ENCODE measurements at regions not wholly inside any gene's neighbourhood (a gene's known extent, or its start where the extent isn't known, plus 50 kb on each side); places are given as distances from the start of the nearest gene placed in this dataset.

GRCh38 chr12:71303199-71303598 lies 136.4 kb upstream of the LGR5 start:
- Histone ChIP-seq H3K27ac (no peak overlapping the region), H3K27me3 (no peaks in the 10 kb centered on the region), H3K36me3 (no peaks in the 10 kb centered on the region), H3K4me3 (replicated peaks in 1 of 3) (no peak overlapping the region), H3K4me1 (no peaks in the 10 kb centered on the region), H3K9me3 (no peaks in the 10 kb centered on the region)
- DNase-seq: no peak
- intact Hi-C loops (cut with DNase I): no loop called here
- no peak for TF ChIP-seq POLR2A (IDR thresholded peaks at IDR 0.05)
- TF ChIP-seq, protein P1, sequence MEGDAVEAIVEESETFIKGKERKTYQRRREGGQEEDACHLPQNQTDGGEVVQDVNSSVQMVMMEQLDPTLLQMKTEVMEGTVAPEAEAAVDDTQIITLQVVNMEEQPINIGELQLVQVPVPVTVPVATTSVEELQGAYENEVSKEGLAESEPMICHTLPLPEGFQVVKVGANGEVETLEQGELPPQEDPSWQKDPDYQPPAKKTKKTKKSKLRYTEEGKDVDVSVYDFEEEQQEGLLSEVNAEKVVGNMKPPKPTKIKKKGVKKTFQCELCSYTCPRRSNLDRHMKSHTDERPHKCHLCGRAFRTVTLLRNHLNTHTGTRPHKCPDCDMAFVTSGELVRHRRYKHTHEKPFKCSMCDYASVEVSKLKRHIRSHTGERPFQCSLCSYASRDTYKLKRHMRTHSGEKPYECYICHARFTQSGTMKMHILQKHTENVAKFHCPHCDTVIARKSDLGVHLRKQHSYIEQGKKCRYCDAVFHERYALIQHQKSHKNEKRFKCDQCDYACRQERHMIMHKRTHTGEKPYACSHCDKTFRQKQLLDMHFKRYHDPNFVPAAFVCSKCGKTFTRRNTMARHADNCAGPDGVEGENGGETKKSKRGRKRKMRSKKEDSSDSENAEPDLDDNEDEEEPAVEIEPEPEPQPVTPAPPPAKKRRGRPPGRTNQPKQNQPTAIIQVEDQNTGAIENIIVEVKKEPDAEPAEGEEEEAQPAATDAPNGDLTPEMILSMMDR (IDR thresholded peaks at IDR 0.05): no peak

DNA sequence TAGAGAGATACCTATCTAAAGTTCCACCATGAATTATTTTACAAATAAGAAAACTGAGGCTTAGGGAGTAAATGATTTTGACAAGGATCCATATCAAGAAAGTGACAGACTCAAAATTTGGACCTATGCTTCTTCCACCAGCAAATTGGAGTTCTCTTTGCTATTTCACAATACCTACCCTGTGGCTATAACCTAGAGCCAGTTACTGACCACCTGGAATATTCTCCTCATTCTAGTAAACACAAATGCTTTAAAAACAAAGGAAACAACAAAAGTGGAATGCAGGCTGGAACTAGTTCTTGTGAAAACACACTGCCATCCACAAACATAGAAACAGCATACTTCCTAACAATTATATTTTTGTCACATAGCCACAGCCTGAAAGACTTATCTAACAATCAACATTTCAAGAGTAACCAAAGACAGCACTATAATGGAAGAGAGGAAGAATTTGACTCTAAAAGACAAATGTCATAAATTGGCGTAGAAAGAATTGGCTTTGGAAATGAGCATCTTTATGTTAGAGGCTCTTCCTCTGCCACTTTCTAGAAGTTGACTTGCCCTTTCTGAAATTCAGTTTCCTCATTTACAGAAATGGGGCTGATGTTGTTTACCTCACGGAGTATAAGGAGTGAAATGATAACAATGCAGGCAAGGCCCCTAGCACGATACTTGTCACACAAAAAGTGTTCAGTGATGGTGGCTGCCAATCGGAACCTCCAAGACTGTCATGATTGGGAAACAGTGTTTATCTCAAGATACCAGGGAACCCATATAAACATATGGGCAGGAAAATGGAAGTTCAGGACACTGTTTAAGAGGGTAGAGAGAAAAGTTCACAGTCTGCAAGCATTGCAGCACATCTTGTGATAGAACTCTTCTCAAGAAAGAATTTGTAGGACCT lies 138.6 kb upstream of the LGR5 start:
- intact Hi-C loops (cut with DNase I): no loop called here
- H3K27ac ChIP-seq: no peak overlapping the region
- DNase-seq: no peak
- peaks cover 0 to 5% of the 10 kb centered on the region in 2 donors for H3K4me1 ChIP-seq
- TF ChIP-seq, protein P1 (IDR thresholded peaks at IDR 0.05): no peak
- TF ChIP-seq POLR2A (IDR thresholded peaks at IDR 0.05): no peak
- no peaks in the 10 kb centered on the region for H3K36me3 ChIP-seq
- H3K4me3 ChIP-seq (replicated peaks in 1 of 3): no peak overlapping the region
- H3K27me3 ChIP-seq: no peaks in the 10 kb centered on the region
- WGBS, 2 donors: 89 to 95% methylated on average over 4 of the region's 4 CpGs
- no peaks in the 10 kb centered on the region for H3K9me3 ChIP-seq

- TF ChIP-seq, protein P1 (IDR thresholded peaks at IDR 0.05): no peak
- TF ChIP-seq POLR2A (IDR thresholded peaks at IDR 0.05): no peak
- Histone ChIP-seq H3K36me3 (no peaks in the 10 kb centered on the region), H3K27me3 (no peaks in the 10 kb centered on the region), H3K27ac (no peak overlapping the region), H3K4me1 (peaks cover 0 to 5% of the 10 kb centered on the region in 2 donors), H3K9me3 (no peaks in the 10 kb centered on the region), H3K4me3 (replicated peaks in 1 of 3) (no peak overlapping the region)
- 79 to 81% methylated on average over 6 of the region's 6 CpGs for WGBS, 2 donors
- intact Hi-C loops (cut with DNase I): no loop called here
- no peak for DNase-seq
Observed at GRCh38 chr12:71299541-71300376, 139.8 kb upstream of the LGR5 start.

DNA sequence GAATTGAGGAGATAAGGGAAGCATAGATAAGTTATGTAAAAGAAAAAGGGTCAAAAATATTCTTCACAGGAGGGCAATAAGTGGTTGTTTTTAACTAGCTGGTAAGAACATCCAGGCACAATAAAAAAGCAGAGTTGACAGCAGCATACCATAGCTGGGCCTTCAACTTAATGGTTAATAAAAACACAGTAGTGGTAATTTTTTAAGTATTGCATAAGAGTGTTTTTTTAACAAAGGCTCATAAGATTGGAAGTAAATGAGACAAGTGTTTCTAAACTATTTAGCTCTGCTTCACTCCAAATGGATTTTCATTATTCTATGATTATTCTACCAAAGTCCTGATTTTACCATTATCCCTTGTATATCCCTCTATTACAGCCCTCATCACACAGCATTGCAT lies 140.1 kb upstream of the TSPAN8 start:
- no peak for DNase-seq
- TF ChIP-seq, protein P1 (IDR thresholded peaks at IDR 0.05): no peak
- no peak for TF ChIP-seq POLR2A (IDR thresholded peaks at IDR 0.05)
- H3K27me3 ChIP-seq: no peaks in the 10 kb centered on the region
- no peak overlapping the region for H3K4me3 ChIP-seq (replicated peaks in 1 of 3)
- no peak overlapping the region for H3K27ac ChIP-seq
- no peaks in the 10 kb centered on the region for H3K36me3 ChIP-seq
- intact Hi-C loops (cut with DNase I): no loop called here
- H3K4me1 ChIP-seq: peaks cover 0 to 5% of the 10 kb centered on the region in 2 donors
- no peaks in the 10 kb centered on the region for H3K9me3 ChIP-seq

DNA sequence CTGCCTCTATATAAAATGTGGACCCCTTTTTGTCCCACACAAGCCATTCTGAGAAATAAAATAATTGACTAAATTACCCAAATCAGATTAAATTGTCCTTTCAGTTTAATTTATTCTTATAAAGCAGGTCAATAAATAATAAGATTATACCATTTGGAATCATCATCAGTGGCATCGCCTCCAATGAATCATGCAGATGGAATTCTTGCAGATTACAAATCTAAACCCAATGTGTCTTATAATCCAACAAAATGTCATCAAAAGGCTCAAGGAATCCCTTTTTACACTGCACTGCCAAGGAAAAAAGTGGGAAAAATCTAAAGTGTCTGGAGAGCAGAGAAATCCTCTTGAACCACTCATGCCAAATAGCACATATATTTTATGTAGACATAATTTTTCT lies 138.2 kb upstream of the TSPAN8 start:
- Histone ChIP-seq H3K9me3 (no peaks in the 10 kb centered on the region), H3K27ac (no peak overlapping the region), H3K27me3 (no peaks in the 10 kb centered on the region), H3K4me1 (peaks cover 0 to 5% of the 10 kb centered on the region in 2 donors), H3K36me3 (no peaks in the 10 kb centered on the region), H3K4me3 (replicated peaks in 1 of 3) (no peak overlapping the region)
- intact Hi-C loops (cut with DNase I): no loop called here
- TF ChIP-seq, protein P1 (IDR thresholded peaks at IDR 0.05): no peak
- WGBS, 2 donors: 87 to 90% methylated on average over 1 of the region's 1 CpG
- DNase-seq: no peak
